Activated B cell treated with CpG ODN at 0.5 μM for 24 hours (primary cell): ENCODE measurements at regions not wholly inside any gene's neighbourhood (a gene's known extent, or its start where the extent isn't known, plus 50 kb on each side); places are given as distances from the start of the nearest gene placed in this dataset.

Experiments used
- ATAC-seq: fragments of 200-7000 bp; cut with Tn5 transposase; one replicate; pipeline ENCODE4 v1.10.0; 2021; ENCODE audit warnings: low read depth, mild to moderate bottlenecking, moderate library complexity
- CTCF ChIA-PET: fragments of 350-600 bp; sonication (Branson Sonifier 250); formaldehyde crosslinking; loops from one replicate; lab custom pipeline; 2021; ENCODE audit warnings: antibody characterized with exemption; lab: Charles Lee
- POLR2A ChIA-PET: fragments of 350-600 bp; sonication (Branson Sonifier 250); formaldehyde crosslinking; loops from one replicate; lab custom pipeline; 2021; ENCODE audit warnings: antibody characterized with exemption; lab: Charles Lee
- DNase-seq: peaks from one replicate; pipeline ENCODE4 v3.0.0; 2022
- H3K27ac Mint-ChIP-seq: one replicate; pipeline ENCODE4 v1.8.0; 2020; ENCODE audit warnings: mixed read lengths
- H3K27me3 Mint-ChIP-seq: one replicate; pipeline ENCODE4 v1.8.0; 2021; ENCODE audit warnings: mixed read lengths
- H3K36me3 Mint-ChIP-seq: one replicate; pipeline ENCODE4 v1.8.0; 2021; ENCODE audit warnings: low read depth, mixed read lengths
- H3K4me1 Mint-ChIP-seq: one replicate; pipeline ENCODE4 v1.8.0; 2021; ENCODE audit warnings: mixed read lengths
- H3K4me3 Mint-ChIP-seq: one replicate; pipeline ENCODE4 v1.8.0; 2020; ENCODE audit warnings: mild to moderate bottlenecking, mixed read lengths
- H3K9me3 Mint-ChIP-seq: one replicate; pipeline ENCODE4 v1.8.0; 2020; ENCODE audit warnings: mixed read lengths
- intact Hi-C: fragments of 100-400 bp; cut with micrococcal nuclease; formaldehyde crosslinking; loops from one replicate; pipeline ENCODE4 v1.15.1; 2024
- TF ChIP-seq, protein P1 (sequence below): fragments of 200-600 bp; IDR thresholded peaks from one replicate; pipeline ENCODE4 v1.8.0; 2022; ENCODE audit warnings: antibody characterized with exemption, mild to moderate bottlenecking

DNA sequence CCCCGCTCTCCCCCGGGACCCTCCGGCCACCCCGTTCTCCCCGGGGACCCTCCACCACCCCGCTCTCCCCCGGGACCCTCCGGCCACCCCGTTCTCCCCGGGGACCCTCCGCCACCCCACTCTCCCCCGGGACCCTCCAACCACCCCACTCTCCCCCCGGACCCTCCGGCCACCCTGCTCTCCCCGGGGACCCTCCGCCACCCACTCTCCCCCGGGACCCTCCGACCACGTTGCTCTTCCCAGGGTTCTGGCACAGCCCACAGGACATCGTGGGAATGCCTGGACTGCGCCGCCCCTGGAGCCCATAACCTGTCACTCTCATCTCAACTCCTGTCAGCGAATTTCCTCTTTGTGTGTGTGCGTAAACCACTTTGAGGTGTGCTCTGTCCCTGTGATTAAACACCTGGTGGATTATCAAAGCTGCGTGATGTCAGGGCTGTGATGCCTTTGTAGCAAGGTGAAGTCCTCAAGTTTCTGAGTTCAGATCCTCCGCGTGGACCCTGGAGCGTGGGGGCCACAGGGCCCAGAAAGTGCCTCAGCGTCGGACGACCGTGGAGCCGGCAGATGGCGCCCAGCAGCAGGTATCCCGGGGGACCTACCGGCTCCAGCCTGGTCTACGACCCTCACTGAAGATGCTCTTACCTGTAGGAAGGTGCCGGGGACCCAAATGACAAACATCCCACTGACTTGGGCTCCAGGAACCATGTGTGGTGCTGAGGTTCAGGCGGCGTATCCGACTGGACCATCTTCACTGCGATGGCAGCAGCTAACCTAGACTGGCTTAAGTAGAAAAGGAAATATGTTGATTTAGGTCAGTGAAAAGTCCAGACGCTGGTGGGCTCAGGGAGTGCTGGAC is 63.2 kb upstream of the GALNT9 start:
- no peak for DNase-seq
- no peak for ATAC-seq
- intact Hi-C loops, result no loop called here
- TF ChIP-seq, protein P1, sequence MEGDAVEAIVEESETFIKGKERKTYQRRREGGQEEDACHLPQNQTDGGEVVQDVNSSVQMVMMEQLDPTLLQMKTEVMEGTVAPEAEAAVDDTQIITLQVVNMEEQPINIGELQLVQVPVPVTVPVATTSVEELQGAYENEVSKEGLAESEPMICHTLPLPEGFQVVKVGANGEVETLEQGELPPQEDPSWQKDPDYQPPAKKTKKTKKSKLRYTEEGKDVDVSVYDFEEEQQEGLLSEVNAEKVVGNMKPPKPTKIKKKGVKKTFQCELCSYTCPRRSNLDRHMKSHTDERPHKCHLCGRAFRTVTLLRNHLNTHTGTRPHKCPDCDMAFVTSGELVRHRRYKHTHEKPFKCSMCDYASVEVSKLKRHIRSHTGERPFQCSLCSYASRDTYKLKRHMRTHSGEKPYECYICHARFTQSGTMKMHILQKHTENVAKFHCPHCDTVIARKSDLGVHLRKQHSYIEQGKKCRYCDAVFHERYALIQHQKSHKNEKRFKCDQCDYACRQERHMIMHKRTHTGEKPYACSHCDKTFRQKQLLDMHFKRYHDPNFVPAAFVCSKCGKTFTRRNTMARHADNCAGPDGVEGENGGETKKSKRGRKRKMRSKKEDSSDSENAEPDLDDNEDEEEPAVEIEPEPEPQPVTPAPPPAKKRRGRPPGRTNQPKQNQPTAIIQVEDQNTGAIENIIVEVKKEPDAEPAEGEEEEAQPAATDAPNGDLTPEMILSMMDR, result no peak
- H3K4me1 Mint-ChIP-seq, result no peaks in the 10 kb centered on the region
- H3K36me3 Mint-ChIP-seq, result no peaks in the 10 kb centered on the region
- ChIA-PET CTCF (no interaction called here), POLR2A (no interaction called here)
- no peak overlapping the region for H3K4me3 Mint-ChIP-seq
- H3K27ac Mint-ChIP-seq, result no peak overlapping the region
- H3K27me3 Mint-ChIP-seq, result peaks cover 9% of the 10 kb centered on the region
- no peaks in the 10 kb centered on the region for H3K9me3 Mint-ChIP-seq

DNA sequence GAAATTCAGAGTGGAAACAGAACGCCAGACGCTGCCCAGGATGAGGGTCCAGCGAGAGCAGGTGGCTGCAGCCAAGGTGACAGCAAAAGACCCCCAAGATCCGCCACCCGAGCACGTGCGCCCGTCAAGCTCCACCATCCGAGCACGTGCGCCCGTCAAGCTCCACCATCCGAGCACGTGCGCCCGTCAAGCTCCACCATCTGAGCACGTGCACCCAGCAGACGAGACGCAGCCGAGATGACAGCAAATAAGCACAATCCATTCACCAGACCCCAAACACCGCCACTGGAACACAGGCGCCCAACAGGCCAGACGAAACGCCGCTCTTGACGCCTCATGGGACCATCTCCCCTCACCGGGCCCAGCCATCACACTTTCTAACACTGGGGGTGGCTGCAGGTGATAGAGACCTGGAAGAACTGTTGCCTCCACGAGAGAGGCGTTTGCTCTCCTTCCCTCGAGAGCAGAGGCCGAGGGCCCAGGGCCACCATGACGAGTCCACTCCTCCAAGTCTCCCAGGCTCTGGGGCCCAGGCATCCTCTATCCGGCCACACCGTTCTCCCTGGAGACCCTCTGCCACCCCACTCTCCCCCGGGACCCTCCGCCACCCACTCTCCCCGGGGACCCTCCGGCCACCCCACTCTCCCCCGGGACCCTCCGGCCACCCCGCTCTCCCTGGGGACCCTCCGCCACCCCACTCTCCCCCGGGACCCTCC is 62.1 kb upstream of the GALNT9 start:
- ChIA-PET CTCF (no interaction called here), POLR2A (no interaction called here)
- Mint-ChIP-seq H3K27me3 (peaks cover 17% of the 10 kb centered on the region), H3K4me1 (no peaks in the 10 kb centered on the region), H3K9me3 (no peaks in the 10 kb centered on the region), H3K36me3 (no peaks in the 10 kb centered on the region), H3K27ac (no peak overlapping the region), H3K4me3 (no peak overlapping the region)
- no peak for DNase-seq
- TF ChIP-seq, protein P1, result no peak
- intact Hi-C loops, result no loop called here
- ATAC-seq, result no peak

DNA sequence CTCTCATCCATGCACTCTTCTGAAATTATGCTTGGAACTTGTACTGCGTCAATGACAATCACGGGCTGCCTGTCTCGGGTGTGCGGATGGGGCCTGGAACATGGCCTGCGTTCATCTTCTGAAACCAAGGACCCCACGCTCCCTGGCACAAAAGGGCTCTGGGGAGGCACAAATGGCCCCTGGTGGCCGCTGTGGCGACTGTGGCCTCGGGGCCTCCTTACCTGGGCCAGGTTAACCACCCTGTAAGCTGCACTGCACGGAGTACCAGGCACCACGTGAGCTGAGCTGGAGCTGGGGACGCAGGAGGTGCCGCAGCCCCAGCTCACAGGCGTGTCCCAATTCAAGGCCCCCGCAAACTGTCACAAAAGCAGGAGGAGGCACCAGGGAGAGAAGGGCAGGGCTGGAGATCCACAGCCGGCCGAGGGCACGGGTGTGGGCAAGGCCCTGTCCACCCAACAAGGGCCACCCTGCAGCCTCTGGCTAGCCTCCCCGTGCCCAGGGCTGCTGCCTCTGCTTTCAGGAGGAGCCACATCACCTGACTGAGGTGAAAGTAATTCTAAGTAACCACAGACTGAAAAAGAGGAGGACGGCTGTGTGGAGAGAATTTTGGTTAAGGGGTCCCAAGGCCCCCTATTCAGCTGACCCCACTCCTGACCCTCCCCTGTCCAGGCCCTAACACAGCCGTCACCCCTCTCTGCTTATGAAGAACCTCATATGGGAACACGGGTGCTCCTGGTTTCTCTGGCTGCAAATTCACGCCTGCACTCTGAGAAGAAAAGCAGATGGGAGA is 61.1 kb upstream of the GALNT9 start:
- no peak overlapping the region for H3K4me3 Mint-ChIP-seq
- CTCF ChIA-PET, result no interaction called here
- H3K27me3 Mint-ChIP-seq, result peaks cover 21% of the 10 kb centered on the region
- H3K4me1 Mint-ChIP-seq, result no peaks in the 10 kb centered on the region
- H3K36me3 Mint-ChIP-seq, result no peaks in the 10 kb centered on the region
- ATAC-seq (no peak), DNase-seq (no peak)
- TF ChIP-seq, protein P1, result no peak
- intact Hi-C loops, result no loop called here
- H3K9me3 Mint-ChIP-seq, result no peaks in the 10 kb centered on the region
- H3K27ac Mint-ChIP-seq, result no peak overlapping the region
- POLR2A ChIA-PET, result no interaction called here

DNA sequence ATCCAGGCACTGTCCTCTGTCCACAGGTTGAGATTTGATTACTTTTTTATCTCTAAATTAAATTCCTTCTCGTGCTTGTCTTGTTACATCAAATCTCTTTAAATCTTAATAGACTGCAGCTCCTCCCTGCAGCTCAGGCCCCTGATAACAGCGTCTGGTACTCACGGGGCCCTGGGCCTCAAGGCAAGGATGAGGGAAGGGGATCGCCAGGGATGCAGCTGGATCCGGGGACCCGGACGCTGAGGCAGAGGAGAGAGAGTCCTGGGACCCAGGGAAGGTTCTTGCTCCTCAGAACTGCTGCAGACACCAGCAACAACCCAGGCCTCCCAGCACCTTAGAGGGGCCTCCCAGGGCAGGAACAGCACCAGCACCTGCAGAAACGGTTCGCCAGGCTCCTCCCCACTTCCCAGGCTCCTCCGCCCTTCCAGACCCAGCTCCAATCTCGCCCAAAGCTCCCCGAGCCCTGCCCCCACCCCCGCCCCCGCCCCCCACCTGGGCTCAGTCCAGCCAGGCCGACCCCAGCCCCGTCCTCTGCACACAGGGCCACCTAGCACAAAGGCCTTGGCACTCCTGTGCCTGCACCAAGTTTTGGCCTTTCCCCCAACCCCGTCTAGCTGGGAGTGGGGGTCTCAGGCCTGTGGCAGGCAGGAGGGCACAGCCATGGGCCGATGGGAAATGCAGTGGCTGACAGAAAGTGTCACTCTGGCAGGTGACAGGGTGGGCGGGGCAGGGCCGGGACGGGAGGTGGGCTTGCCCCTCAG is 60.3 kb upstream of the GALNT9 start:
- ATAC-seq (no peak), DNase-seq (no peak)
- CTCF ChIA-PET, result no interaction called here
- H3K4me1 Mint-ChIP-seq, result no peaks in the 10 kb centered on the region
- H3K27me3 Mint-ChIP-seq, result peaks cover 23% of the 10 kb centered on the region
- POLR2A ChIA-PET, result no interaction called here
- no peak overlapping the region for H3K4me3 Mint-ChIP-seq
- intact Hi-C loops, result no loop called here
- TF ChIP-seq, protein P1, result no peak
- H3K36me3 Mint-ChIP-seq, result no peaks in the 10 kb centered on the region
- H3K27ac Mint-ChIP-seq, result no peak overlapping the region
- H3K9me3 Mint-ChIP-seq, result no peaks in the 10 kb centered on the region
